NB4 (cell line): ENCODE measurements at regions not wholly inside any gene's neighbourhood (a gene's known extent, or its start where the extent isn't known, plus 50 kb on each side); places are given as distances from the start of the nearest gene placed in this dataset.

Source experiments
- MAX ChIP-seq: IDR thresholded peaks from 2 replicates; pipeline ENCODE4 v1.6.1; 2011; ENCODE audit warnings: low read depth, low read length
- POLR2A ChIP-seq: IDR thresholded peaks from 2 replicates; pipeline ENCODE4 v1.6.1; 2011; ENCODE audit warnings: mild to moderate bottlenecking; ENCODE audit not compliant: insufficient read length; ENCODE audit errors: extremely low read depth
- TF ChIP-seq, protein P1 (sequence below): IDR thresholded peaks from one replicate; pipeline ENCODE4 v1.5.1; 2012; ENCODE audit warnings: low read depth, low read length

- TF ChIP-seq, protein P1, sequence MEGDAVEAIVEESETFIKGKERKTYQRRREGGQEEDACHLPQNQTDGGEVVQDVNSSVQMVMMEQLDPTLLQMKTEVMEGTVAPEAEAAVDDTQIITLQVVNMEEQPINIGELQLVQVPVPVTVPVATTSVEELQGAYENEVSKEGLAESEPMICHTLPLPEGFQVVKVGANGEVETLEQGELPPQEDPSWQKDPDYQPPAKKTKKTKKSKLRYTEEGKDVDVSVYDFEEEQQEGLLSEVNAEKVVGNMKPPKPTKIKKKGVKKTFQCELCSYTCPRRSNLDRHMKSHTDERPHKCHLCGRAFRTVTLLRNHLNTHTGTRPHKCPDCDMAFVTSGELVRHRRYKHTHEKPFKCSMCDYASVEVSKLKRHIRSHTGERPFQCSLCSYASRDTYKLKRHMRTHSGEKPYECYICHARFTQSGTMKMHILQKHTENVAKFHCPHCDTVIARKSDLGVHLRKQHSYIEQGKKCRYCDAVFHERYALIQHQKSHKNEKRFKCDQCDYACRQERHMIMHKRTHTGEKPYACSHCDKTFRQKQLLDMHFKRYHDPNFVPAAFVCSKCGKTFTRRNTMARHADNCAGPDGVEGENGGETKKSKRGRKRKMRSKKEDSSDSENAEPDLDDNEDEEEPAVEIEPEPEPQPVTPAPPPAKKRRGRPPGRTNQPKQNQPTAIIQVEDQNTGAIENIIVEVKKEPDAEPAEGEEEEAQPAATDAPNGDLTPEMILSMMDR = no peak
- no peak for TF ChIP-seq POLR2A
- no peak for TF ChIP-seq MAX
Observed at GRCh38 chr14:34336501-34336900, 125.5 kb downstream of the SPTSSA start.
